DMS 273 (cell line): ENCODE measurements at regions not wholly inside any gene's neighbourhood (a gene's known extent, or its start where the extent isn't known, plus 50 kb on each side); places are given as distances from the start of the nearest gene placed in this dataset.

Experiments
- DNase-seq: peaks from one replicate; lab custom pipeline; 2025; ENCODE audit not compliant: unreplicated experiment; lab: John Stamatoyannopoulos, UW

- no peak for DNase-seq
Measured at GRCh38 chr6:164842085-164842484, 467.3 kb downstream of the C6orf118 start.

DNA sequence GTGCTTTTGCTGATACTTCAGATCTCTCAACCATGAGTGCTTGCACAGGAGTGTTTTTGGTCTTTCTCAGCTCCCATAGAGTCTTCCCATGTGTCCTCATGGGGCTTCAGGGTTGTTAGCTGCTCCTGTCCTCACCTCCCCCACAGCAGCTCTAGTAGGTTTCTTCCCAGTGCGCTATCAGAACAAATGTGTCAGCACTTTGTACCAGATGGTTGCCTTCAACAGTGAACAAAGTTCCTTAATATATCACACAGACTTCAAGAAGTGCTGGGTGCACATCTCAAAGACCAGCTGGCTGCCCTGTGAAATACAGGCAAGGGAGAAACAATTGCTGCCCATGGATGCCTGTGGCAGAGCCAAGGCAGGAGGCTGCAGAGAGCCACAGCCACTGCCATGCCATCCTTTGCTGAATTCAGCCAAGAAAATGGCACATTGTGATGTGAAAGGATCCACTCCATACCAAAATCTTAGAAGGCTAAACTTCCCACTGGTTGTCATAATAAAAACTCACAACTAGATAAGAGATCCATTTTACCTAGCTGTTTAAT lies 471.3 kb downstream of the C6orf118 start:
- no peak for DNase-seq

GRCh38 chr6:164836486-164836885 lies 472.9 kb downstream of the C6orf118 start:
- DNase-seq: no peak

DNA sequence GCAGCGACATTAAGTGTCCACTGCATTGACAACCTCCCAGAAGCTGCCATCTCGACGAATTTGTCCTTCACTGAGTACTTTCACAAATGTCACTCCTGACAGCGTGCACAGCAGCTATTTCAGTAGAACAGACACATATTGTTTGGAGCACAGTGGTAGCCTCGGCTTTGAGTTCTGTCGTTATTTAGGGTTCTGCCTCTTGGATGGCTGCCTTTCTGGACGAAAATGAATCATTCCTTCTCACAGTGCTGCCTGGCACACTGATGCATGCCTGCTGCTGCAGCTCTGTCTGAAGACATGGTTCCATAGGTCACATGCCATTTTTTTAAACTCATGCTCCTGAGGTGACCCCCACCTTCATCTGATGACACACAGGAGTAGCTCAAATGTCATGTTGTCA lies 477.0 kb downstream of the C6orf118 start:
- DNase-seq: no peak

DNA sequence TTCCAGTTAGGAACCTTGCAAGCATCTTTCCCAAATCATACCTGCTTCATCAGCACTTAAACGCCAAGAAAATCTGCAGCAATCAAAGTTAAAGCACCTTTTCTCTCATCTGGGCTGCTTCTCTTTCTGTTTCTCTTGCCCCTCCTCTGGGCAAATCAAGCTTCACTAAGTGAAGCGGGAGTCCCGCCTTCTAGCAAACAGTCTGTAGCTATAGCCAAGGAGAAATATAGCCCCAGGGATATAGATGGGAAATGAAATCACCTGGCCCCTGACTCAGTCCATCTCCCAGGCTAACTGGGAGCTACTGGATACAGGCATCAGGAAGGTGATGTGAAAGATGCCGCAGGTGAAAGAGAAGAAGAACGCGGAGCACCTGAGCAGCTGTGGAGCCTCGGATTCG lies 481.9 kb downstream of the C6orf118 start:
- DNase-seq: no peak

DNA sequence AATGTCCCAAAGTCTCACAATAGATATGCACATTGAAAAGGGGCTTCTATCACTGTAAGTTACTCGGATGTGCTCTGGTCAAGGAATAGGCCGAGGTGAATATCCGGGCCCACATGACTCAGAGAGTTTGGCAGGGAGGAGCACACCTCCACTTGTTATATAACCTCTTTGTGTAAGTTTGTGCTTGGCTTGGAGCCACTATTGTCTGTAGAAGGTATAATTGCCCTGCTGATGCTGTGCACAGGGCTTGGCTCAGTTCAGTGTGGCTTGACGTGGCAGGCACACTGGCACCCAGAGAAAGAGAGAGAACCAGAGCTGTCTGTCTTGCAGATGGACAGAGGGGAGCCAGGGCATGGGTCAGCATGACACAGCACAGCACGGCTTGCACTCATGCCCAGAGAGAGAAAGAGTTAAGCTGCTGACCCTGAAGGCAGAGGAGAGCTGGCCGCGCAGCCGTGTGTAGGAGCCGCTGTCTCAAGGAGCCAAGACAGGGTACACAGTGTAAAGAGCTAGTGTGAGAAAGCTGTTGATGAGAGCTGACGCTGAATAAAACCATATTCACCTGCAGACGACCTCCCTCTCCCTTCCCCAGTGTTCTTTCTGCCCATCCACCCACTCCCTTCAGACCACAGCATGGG lies 482.5 kb downstream of the C6orf118 start:
- no peak for DNase-seq

- no peak for DNase-seq
Measured at GRCh38 chr6:164825386-164825785, 484.0 kb downstream of the C6orf118 start.

- no peak for DNase-seq
Measured at GRCh38 chr6:164817662-164818061, 491.7 kb downstream of the C6orf118 start.

DNA sequence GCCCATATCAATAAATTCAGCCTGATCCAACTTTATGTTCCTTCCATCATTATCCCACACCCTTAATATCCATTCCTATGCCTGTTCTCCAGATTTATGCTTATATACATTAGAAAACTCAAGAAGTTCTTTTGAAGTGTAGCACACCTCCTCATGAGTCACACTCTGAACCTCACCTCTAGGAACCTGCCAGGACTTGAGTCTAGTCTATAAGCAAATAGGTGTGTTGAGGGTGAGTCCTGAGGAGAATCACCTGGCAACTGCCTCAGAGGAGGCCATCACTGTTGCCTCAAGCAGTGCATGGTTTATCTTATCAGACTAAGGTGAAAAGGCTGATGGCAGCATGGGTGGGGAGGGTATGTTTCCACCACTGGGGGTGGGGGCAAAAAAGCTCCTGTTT lies 496.7 kb downstream of the C6orf118 start:
- no peak for DNase-seq

- DNase-seq: no peak
Measured at GRCh38 chr6:164807125-164807524, 502.3 kb downstream of the C6orf118 start.

- DNase-seq: no peak
Measured at GRCh38 chr6:164795056-164795815, 514.2 kb downstream of the C6orf118 start.

DNA sequence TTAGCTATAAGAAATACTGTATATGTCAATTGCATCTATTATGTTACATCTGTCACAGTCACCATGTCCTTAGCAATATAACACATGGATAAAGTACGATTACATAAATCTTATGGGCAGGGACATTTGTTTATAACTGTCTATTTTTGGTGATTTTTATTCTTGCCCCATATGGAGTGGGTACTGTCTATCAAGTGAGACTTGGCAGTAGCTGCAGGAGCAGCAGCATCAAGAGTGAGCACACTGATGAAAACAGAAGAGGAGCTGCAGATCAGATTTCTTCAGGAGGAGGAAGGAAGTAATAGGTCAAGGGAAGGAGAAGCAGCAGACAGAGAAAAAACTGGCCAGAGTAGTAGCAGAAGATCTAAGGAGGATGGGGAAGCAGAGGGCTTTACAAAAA lies 516.7 kb downstream of the C6orf118 start:
- no peak for DNase-seq

- DNase-seq: no peak
Measured at GRCh38 chr6:164791498-164791897, 517.9 kb downstream of the C6orf118 start.

GRCh38 chr6:164763788-164764187 lies 545.6 kb downstream of the C6orf118 start:
- DNase-seq: no peak

DNA sequence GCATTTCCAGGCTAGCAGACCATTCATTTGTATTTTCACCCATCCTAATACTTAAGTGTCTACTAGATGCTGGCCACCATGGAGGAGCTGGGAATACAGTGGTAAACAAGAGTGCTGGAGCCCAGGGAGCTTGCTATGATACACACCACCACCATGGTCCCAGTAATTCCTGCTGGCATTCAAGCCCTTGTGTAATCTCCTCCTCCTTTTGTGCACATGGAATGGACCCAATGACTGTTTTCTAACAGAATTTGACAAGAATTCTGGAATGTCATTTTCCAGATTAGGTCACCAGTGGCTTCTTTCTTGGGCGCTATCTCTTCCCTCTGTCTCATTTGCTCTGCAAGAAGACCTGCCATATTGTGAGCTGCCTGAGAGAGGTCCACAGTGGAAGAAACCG lies 552.0 kb downstream of the C6orf118 start:
- DNase-seq: no peak

DNA sequence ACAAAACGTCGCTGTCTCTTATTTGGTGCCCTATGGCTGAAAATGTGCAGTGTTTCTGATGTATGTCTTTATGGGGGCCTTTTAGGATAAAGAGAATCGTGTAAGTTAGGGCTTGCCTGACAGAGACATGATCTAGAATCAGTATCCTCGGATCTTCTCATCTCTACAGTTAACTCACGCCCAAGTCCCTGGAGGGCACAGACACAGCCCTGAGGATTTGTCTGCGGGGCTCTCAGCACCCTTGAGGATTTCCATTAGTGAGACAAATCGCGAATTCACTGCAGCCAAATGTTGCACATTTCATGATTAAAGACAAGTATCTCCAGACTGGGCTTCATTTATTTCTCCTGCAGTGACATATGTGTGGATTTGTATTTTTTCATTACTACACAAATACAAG lies 552.7 kb downstream of the C6orf118 start:
- DNase-seq: no peak

DNA sequence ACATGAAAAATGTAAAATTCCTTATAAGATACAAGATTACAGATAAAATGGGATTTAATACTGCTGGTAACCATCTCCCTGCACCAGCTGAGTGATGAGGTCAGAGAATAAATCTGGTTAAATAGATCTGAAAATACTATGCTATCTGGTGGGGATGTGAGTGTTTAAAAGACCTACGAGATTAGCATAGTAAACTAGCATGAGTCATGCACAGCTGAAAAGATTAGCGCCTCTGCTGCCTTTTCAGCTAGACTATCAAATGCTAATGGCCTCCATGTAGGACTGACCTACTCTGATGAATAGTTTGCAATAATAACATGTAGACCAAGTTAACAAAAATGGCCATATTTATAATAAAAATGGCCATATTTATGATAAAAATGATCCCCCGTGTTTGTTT lies 553.3 kb downstream of the C6orf118 start:
- DNase-seq: no peak

GRCh38 chr6:164753517-164753916 lies 555.9 kb downstream of the C6orf118 start:
- DNase-seq: no peak

GRCh38 chr6:164751395-164751794 lies 558.0 kb downstream of the C6orf118 start:
- DNase-seq: no peak

DNA sequence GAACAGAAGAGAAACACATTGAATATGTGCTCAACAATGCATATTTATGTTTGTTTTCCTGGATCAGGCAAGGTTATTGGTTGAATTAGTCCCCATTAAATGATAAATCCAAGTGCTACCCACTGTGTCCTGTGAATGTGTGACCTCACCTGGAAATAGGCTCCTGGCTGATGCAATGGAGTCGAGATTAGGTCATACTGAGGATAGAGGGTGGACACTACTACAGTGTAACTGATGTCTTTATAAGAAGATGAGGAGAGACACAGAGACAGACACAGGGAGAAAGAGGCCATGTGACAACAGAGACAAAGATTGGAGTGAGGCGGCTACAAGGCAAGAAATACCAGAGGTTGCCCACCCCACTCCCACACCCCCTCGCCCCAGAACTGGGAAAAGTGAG lies 559.3 kb downstream of the C6orf118 start:
- DNase-seq: no peak

GRCh38 chr6:164749221-164750064 lies 560.0 kb downstream of the C6orf118 start:
- no peak for DNase-seq

DNA sequence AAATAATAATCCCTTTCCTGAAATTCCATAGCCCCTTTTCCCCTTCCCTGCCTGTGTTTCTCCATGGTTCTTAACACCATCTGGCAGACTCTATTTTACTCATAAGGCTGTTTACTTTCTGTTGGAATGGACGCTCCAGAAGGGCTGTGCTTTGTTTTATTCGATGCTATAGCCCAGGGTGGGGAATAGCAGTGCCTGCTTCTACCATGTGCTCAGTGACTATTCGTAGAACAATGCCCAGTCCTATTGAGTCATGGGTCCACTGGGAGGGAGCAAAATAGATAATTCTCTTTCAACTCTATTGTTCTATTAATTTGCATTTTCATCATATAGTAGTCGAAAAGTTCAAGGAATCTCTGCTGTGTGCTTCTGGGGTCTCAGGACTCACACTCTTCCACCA lies 565.1 kb downstream of the C6orf118 start:
- no peak for DNase-seq
